GM12864 (cell line): ENCODE measurements at regions not wholly inside any gene's neighbourhood (a gene's known extent, or its start where the extent isn't known, plus 50 kb on each side); places are given as distances from the start of the nearest gene placed in this dataset.

Experiments
- DNase-seq: peaks from one replicate; pipeline ENCODE4 v3.0.0-alpha.2; 2011; ENCODE audit warnings: low read depth
- H3K4me3 ChIP-seq: 2 replicates; pipeline ENCODE4 v1.5.1; 2011; ENCODE audit warnings: mild to moderate bottlenecking, low read depth, low read length, control low read depth
- CTCF ChIP-seq: IDR thresholded peaks from 2 replicates; pipeline ENCODE4 v1.5.1; 2011; ENCODE audit warnings: low read depth, mild to moderate bottlenecking, moderate library complexity, low read length, control low read depth, inconsistent platforms; ENCODE audit errors: missing control alignments

GRCh38 chr7:24143547-24143946 is 140.4 kb upstream of the NPY start:
- DNase-seq = no peak
- no peak overlapping the region for H3K4me3 ChIP-seq
- no peak for TF ChIP-seq CTCF

GRCh38 chr7:24151944-24152343 is 132.0 kb upstream of the NPY start:
- no peak for DNase-seq
- no peak overlapping the region for H3K4me3 ChIP-seq
- no peak for TF ChIP-seq CTCF

GRCh38 chr7:24152356-24152755 is 131.6 kb upstream of the NPY start:
- H3K4me3 ChIP-seq = no peak overlapping the region
- DNase-seq = no peak
- no peak for TF ChIP-seq CTCF

GRCh38 chr7:24152877-24153472 is 131.0 kb upstream of the NPY start:
- H3K4me3 ChIP-seq = no peak overlapping the region
- no peak for TF ChIP-seq CTCF
- DNase-seq = no peak

- H3K4me3 ChIP-seq = no peak overlapping the region
- no peak for DNase-seq
- no peak for TF ChIP-seq CTCF
These were observed 126.3 kb upstream of the NPY start for GRCh38 chr7:24157666-24158065.

- no peak overlapping the region for H3K4me3 ChIP-seq
- TF ChIP-seq CTCF = no peak
- DNase-seq = no peak
These were observed 125.0 kb upstream of the NPY start for GRCh38 chr7:24158975-24159374.

- no peak for DNase-seq
- no peak overlapping the region for H3K4me3 ChIP-seq
These were observed 119.6 kb upstream of the NPY start for GRCh38 chr7:24164401-24164800.

More at GRCh38 chr7:24164401-24164800, 119.6 kb upstream of the NPY start:
- TF ChIP-seq CTCF = no peak
